ENCODE measurements at regions not wholly inside any gene's neighbourhood (a gene's known extent, or its start where the extent isn't known, plus 50 kb on each side); places are given as distances from the start of the nearest gene placed in this dataset.

GRCh38 chr6:105982761-105983540 is 103.2 kb upstream of the PRDM1 start:
- TF ChIP-seq CTCF (IDR thresholded peaks at IDR 0.05; ENCODE audit: insufficient read depth, low read depth, low read length): no peak
- TF ChIP-seq EZH2 (IDR thresholded peaks at IDR 0.05; ENCODE audit: insufficient read depth, low read length): no peak
